Lung microvascular endothelial cell (primary cell): ENCODE measurements at regions not wholly inside any gene's neighbourhood (a gene's known extent, or its start where the extent isn't known, plus 50 kb on each side); places are given as distances from the start of the nearest gene placed in this dataset.
"Not testable (repeated sequence)": the region's sequence is repeated elsewhere in the genome, so short reads cannot be mapped to it uniquely, and the experiment has no call there.

Source experiments
- DNase-seq, 2 donors: peaks; one replicate each; pipeline versions ENCODE4 v3.0.0 to v3.0.0-alpha.2; 2010; ENCODE audit warnings: low read depth in 2 of 2

GRCh38 chr5:109630093-109630492 lies 59.6 kb upstream of the MAN2A1 start:
- no peak for DNase-seq

GRCh38 chr5:109628591-109628990 lies 61.1 kb upstream of the MAN2A1 start:
- no peak for DNase-seq

GRCh38 chr5:109621266-109621665 lies 68.5 kb upstream of the MAN2A1 start:
- DNase-seq: not testable (repeated sequence)

GRCh38 chr5:109620651-109621050 lies 69.1 kb upstream of the MAN2A1 start:
- DNase-seq: no peak

GRCh38 chr5:109619606-109620005 lies 70.1 kb upstream of the MAN2A1 start:
- DNase-seq: no peak

- DNase-seq: no peak
Observed at GRCh38 chr5:109619021-109619460, 70.7 kb upstream of the MAN2A1 start.

- no peak for DNase-seq
Observed at GRCh38 chr5:109614981-109615380, 74.7 kb upstream of the MAN2A1 start.

GRCh38 chr5:109614301-109614700 lies 75.4 kb upstream of the MAN2A1 start:
- DNase-seq: no peak

GRCh38 chr5:109612278-109612905 lies 77.3 kb upstream of the MAN2A1 start:
- no peak for DNase-seq

- no peak for DNase-seq
Observed at GRCh38 chr5:109611505-109611904, 78.2 kb upstream of the MAN2A1 start.

- no peak for DNase-seq
Observed at GRCh38 chr5:109611061-109611460, 78.7 kb upstream of the MAN2A1 start.

GRCh38 chr5:109610581-109610980 lies 79.1 kb upstream of the MAN2A1 start:
- DNase-seq: no peak

GRCh38 chr5:109605207-109605730 lies 84.5 kb upstream of the MAN2A1 start:
- DNase-seq: no peak

GRCh38 chr5:109604758-109605157 lies 85.0 kb upstream of the MAN2A1 start:
- DNase-seq: no peak

GRCh38 chr5:109601736-109602135 lies 88.0 kb upstream of the MAN2A1 start:
- no peak for DNase-seq

GRCh38 chr5:109597893-109598292 lies 91.8 kb upstream of the MAN2A1 start:
- DNase-seq: no peak

- DNase-seq: no peak
Observed at GRCh38 chr5:109594217-109594616, 95.5 kb upstream of the MAN2A1 start.

GRCh38 chr5:109590799-109591198 lies 98.9 kb upstream of the MAN2A1 start:
- no peak for DNase-seq

- DNase-seq: peak; percentile 22 to 34
Observed at GRCh38 chr5:109589986-109590385, 99.7 kb upstream of the MAN2A1 start.

- DNase-seq: no peak
Observed at GRCh38 chr5:109589239-109589638, 100.5 kb upstream of the MAN2A1 start.

GRCh38 chr5:109588281-109589035 lies 101.3 kb upstream of the MAN2A1 start:
- DNase-seq: no peak

GRCh38 chr5:109584986-109585599 lies 104.6 kb upstream of the MAN2A1 start:
- peak in 1 of 2 donors; percentile 45 for DNase-seq
